ENCODE measurements at regions not wholly inside any gene's neighbourhood (a gene's known extent, or its start where the extent isn't known, plus 50 kb on each side); places are given as distances from the start of the nearest gene placed in this dataset.

GRCh38 chr12:46711756-46712155 lies 114.0 kb downstream of the SLC38A4 start:
- Histone ChIP-seq H3K27me3 (no peaks in the 10 kb centered on the region), H3K9me3 (no peaks in the 10 kb centered on the region), H3K4me1 (no peaks in the 10 kb centered on the region), H3K4me3 (no peak overlapping the region), H3K27ac (no peak overlapping the region), H3K36me3 (no peaks in the 10 kb centered on the region)
- intact Hi-C loops (cut with DNase I): no loop called here
- 65 to 77% (median 69%) methylated on average over 3 of the region's 3 CpGs for WGBS, 4 donors
- TF ChIP-seq POLR2A (IDR thresholded peaks at IDR 0.05) (no peak), CTCF (IDR thresholded peaks at IDR 0.05) (no peak)
- no peak for DNase-seq
- ATAC-seq: no peak

GRCh38 chr12:46710125-46710743 lies 115.6 kb downstream of the SLC38A4 start:
- WGBS, 4 donors: 92 to 98% (median 96%) methylated on average over 9 of the region's 9 CpGs
- H3K9me3 ChIP-seq: no peaks in the 10 kb centered on the region
- no peaks in the 10 kb centered on the region for H3K36me3 ChIP-seq

GRCh38 chr12:46702581-46703344 lies 123.0 kb downstream of the SLC38A4 start:
- H3K27ac ChIP-seq: no peak overlapping the region
- 79 to 83% (median 81%) methylated on average over 9 of the region's 9 CpGs for WGBS, 4 donors
- TF ChIP-seq POLR2A (IDR thresholded peaks at IDR 0.05): no peak
- TF ChIP-seq CTCF (IDR thresholded peaks at IDR 0.05): no peak
- no peaks in the 10 kb centered on the region for H3K36me3 ChIP-seq
- H3K9me3 ChIP-seq: peaks cover 0 to 10% (median 5%) of the 10 kb centered on the region in 12 donors
- H3K27me3 ChIP-seq: no peaks in the 10 kb centered on the region
- intact Hi-C loops (cut with DNase I): no loop called here
- H3K4me3 ChIP-seq: no peak overlapping the region
- no peak for ATAC-seq
- no peaks in the 10 kb centered on the region for H3K4me1 ChIP-seq
- no peak for DNase-seq

More at GRCh38 chr12:46710125-46710743, 115.6 kb downstream of the SLC38A4 start:
- no peaks in the 10 kb centered on the region for H3K27me3 ChIP-seq
- ATAC-seq (no peak), DNase-seq (no peak)
- H3K27ac ChIP-seq: no peak overlapping the region
- intact Hi-C loops (cut with DNase I): no loop called here
- H3K4me3 ChIP-seq: no peak overlapping the region
- no peaks in the 10 kb centered on the region for H3K4me1 ChIP-seq
- no peak for TF ChIP-seq CTCF (IDR thresholded peaks at IDR 0.05)
- no peak for TF ChIP-seq POLR2A (IDR thresholded peaks at IDR 0.05)

- TF ChIP-seq POLR2A (IDR thresholded peaks at IDR 0.05) (no peak), CTCF (IDR thresholded peaks at IDR 0.05) (no peak)
- H3K9me3 ChIP-seq: peaks cover 0 to 15% (median 9%) of the 10 kb centered on the region in 12 donors
- no peak overlapping the region for H3K4me3 ChIP-seq
- intact Hi-C loops (cut with DNase I): no loop called here
- H3K27ac ChIP-seq: no peak overlapping the region
- ATAC-seq (no peak), DNase-seq (no peak)
- no peaks in the 10 kb centered on the region for H3K36me3 ChIP-seq
- H3K4me1 ChIP-seq: no peaks in the 10 kb centered on the region
- H3K27me3 ChIP-seq: no peaks in the 10 kb centered on the region
These were observed 124.4 kb downstream of the SLC38A4 start for GRCh38 chr12:46701356-46701755.

All from heart left ventricle (tissue), 16 donors.